ENCODE measurements at regions not wholly inside any gene's neighbourhood (a gene's known extent, or its start where the extent isn't known, plus 50 kb on each side); places are given as distances from the start of the nearest gene placed in this dataset.
A peak's percentile ranks its signal among the peaks of the same experiment; 100 is the strongest.

- Histone ChIP-seq H3K4me3 (replicated peaks in 1 of 3) (no peak overlapping the region), H3K4me1 (no peaks in the 10 kb centered on the region), H3K36me3 (no peaks in the 10 kb centered on the region), H3K27me3 (no peaks in the 10 kb centered on the region), H3K27ac (no peak overlapping the region), H3K9me3 (no peaks in the 10 kb centered on the region)
- intact Hi-C loops (cut with DNase I): no loop called here
- WGBS, 2 donors: 52 to 55% methylated on average over 5 of the region's 5 CpGs
- DNase-seq: peak; percentile 48 to 58
- TF ChIP-seq CTCF (IDR thresholded peaks at IDR 0.05): peak in 3 of 6 experiments; percentile 26 to 48 (median 36)
- TF ChIP-seq POLR2A (IDR thresholded peaks at IDR 0.05): no peak
Measured at GRCh38 chr7:47100817-47101435, 481.0 kb downstream of the TNS3 start.

GRCh38 chr7:47100148-47100816 is 481.6 kb downstream of the TNS3 start:
- H3K27me3 ChIP-seq: no peaks in the 10 kb centered on the region
- H3K9me3 ChIP-seq: no peaks in the 10 kb centered on the region
- H3K27ac ChIP-seq: no peak overlapping the region
- H3K36me3 ChIP-seq: no peaks in the 10 kb centered on the region
- H3K4me1 ChIP-seq: no peaks in the 10 kb centered on the region
- intact Hi-C loops (cut with DNase I): no loop called here
- TF ChIP-seq POLR2A (IDR thresholded peaks at IDR 0.05) (no peak), CTCF (IDR thresholded peaks at IDR 0.05) (no peak)
- 83 to 86% methylated on average over 5 of the region's 5 CpGs for WGBS, 2 donors
- DNase-seq: no peak
- no peak overlapping the region for H3K4me3 ChIP-seq (replicated peaks in 1 of 3)

- no peak overlapping the region for H3K27ac ChIP-seq
- H3K4me1 ChIP-seq: no peaks in the 10 kb centered on the region
- no peaks in the 10 kb centered on the region for H3K36me3 ChIP-seq
- intact Hi-C loops (cut with DNase I): no loop called here
- TF ChIP-seq POLR2A (IDR thresholded peaks at IDR 0.05) (no peak), CTCF (IDR thresholded peaks at IDR 0.05) (no peak)
- no peaks in the 10 kb centered on the region for H3K27me3 ChIP-seq
- DNase-seq: no peak
- H3K9me3 ChIP-seq: no peaks in the 10 kb centered on the region
- H3K4me3 ChIP-seq (replicated peaks in 1 of 3): no peak overlapping the region
- 93 to 96% methylated on average over 2 of the region's 2 CpGs for WGBS, 2 donors
Measured at GRCh38 chr7:47097431-47097830, 484.5 kb downstream of the TNS3 start.

- no peak overlapping the region for H3K4me3 ChIP-seq (replicated peaks in 1 of 3)
- no peak for DNase-seq
- H3K4me1 ChIP-seq: no peaks in the 10 kb centered on the region
- H3K27me3 ChIP-seq: no peaks in the 10 kb centered on the region
- H3K9me3 ChIP-seq: no peaks in the 10 kb centered on the region
- 91 to 94% methylated on average over 1 of the region's 1 CpG for WGBS, 2 donors
- intact Hi-C loops (cut with DNase I): no loop called here
- H3K36me3 ChIP-seq: no peaks in the 10 kb centered on the region
- TF ChIP-seq POLR2A (IDR thresholded peaks at IDR 0.05) (no peak), CTCF (IDR thresholded peaks at IDR 0.05) (no peak)
- no peak overlapping the region for H3K27ac ChIP-seq
Measured at GRCh38 chr7:47095946-47096345, 486.0 kb downstream of the TNS3 start.

- Histone ChIP-seq H3K4me1 (no peaks in the 10 kb centered on the region), H3K27me3 (no peaks in the 10 kb centered on the region), H3K4me3 (replicated peaks in 1 of 3) (no peak overlapping the region), H3K36me3 (no peaks in the 10 kb centered on the region), H3K9me3 (no peaks in the 10 kb centered on the region), H3K27ac (no peak overlapping the region)
- intact Hi-C loops (cut with DNase I): no loop called here
- DNase-seq: no peak
- WGBS, 2 donors: 94 to 95% methylated on average over 7 of the region's 7 CpGs
- TF ChIP-seq CTCF (IDR thresholded peaks at IDR 0.05): no peak
- no peak for TF ChIP-seq POLR2A (IDR thresholded peaks at IDR 0.05)
Measured at GRCh38 chr7:47094462-47094861, 487.4 kb downstream of the TNS3 start.

Data from thyroid gland (tissue), 4 donors.